ENCODE measurements at regions not wholly inside any gene's neighbourhood (a gene's known extent, or its start where the extent isn't known, plus 50 kb on each side); places are given as distances from the start of the nearest gene placed in this dataset.

DNA sequence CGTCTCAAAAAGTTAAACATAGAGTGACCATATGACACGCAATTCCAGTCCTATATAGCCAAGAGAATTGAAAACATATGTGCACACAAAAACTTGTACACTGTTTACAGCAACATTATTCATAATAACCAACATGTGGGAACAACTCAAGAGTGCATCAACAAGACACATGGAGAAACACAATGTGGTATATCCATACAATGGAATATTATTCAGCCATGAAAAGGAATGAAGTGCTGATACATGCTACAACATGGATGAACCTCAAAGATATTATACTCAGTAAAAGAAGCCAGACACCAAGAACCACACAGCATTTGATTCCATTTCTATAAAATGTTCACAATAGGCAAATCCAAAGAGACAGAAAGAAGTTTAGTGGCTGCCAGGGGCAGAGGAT lies 317.0 kb downstream of the NSG2 start:
- TF ChIP-seq, protein P1, sequence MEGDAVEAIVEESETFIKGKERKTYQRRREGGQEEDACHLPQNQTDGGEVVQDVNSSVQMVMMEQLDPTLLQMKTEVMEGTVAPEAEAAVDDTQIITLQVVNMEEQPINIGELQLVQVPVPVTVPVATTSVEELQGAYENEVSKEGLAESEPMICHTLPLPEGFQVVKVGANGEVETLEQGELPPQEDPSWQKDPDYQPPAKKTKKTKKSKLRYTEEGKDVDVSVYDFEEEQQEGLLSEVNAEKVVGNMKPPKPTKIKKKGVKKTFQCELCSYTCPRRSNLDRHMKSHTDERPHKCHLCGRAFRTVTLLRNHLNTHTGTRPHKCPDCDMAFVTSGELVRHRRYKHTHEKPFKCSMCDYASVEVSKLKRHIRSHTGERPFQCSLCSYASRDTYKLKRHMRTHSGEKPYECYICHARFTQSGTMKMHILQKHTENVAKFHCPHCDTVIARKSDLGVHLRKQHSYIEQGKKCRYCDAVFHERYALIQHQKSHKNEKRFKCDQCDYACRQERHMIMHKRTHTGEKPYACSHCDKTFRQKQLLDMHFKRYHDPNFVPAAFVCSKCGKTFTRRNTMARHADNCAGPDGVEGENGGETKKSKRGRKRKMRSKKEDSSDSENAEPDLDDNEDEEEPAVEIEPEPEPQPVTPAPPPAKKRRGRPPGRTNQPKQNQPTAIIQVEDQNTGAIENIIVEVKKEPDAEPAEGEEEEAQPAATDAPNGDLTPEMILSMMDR (conservative IDR thresholded peaks at IDR 0.05; ENCODE audit: low read length): no peak
- no peak for TF ChIP-seq EZH2phosphoT487 (IDR thresholded peaks at IDR 0.05; ENCODE audit: borderline replicate concordance, low read depth, low read length)

All from OCI-LY7 (cell line).